Ascending aorta (tissue), 2 donors: ENCODE measurements at regions not wholly inside any gene's neighbourhood (a gene's known extent, or its start where the extent isn't known, plus 50 kb on each side); places are given as distances from the start of the nearest gene placed in this dataset.

Experiments used
- DNase-seq, 2 donors: peaks; one replicate each; pipeline ENCODE4 v3.0.0-alpha.2; 2019; ENCODE audit warnings: low spot score in 2 of 2
- H3K27ac ChIP-seq, 2 donors: fragments of 200-600 bp; sonication (generic); one replicate each; pipeline ENCODE4 v1.5.1; 2016 to 2017; ENCODE audit warnings: mild to moderate bottlenecking in 1 of 2
- H3K27me3 ChIP-seq: fragments of 200-600 bp; sonication (generic); one replicate; pipeline ENCODE4 v1.5.1; 2017
- H3K36me3 ChIP-seq, 2 donors: fragments of 200-600 bp; sonication (generic); one replicate each; pipeline ENCODE4 v1.5.1; 2016
- H3K4me1 ChIP-seq, 2 donors: fragments of 200-600 bp; sonication (generic); one replicate each; pipeline ENCODE4 v1.5.1; 2016 to 2017; ENCODE audit warnings: mild to moderate bottlenecking in 1 of 2
- H3K4me3 ChIP-seq, 2 donors: fragments of 200-600 bp; sonication (generic); one replicate each; pipeline ENCODE4 v1.5.1; 2016 to 2017; ENCODE audit warnings: mild to moderate bottlenecking in 1 of 2
- H3K9me3 ChIP-seq, 2 donors: fragments of 200-600 bp; sonication (generic); one replicate each; pipeline ENCODE4 v1.5.1; 2016
- CTCF ChIP-seq, 3 experiments: fragments of 200-600 bp in 2 of 3; fragments of 450-650 bp in 1 of 3; sonication (generic) in 2 of 3; IDR thresholded peaks; one replicate each; pipeline ENCODE4 v1.5.1; 2016 to 2019; ENCODE audit warnings: antibody characterized with exemption in 3 of 3, mild to moderate bottlenecking in 1 of 3, moderate library complexity in 1 of 3
- intact Hi-C: fragments of 100-400 bp; cut with DNase I; formaldehyde crosslinking; loops from one replicate; pipeline ENCODE4 v1.15.1; 2023

- no peaks in the 10 kb centered on the region for H3K9me3 ChIP-seq
- intact Hi-C loops, result no loop called here
- no peak for DNase-seq
- no peaks in the 10 kb centered on the region for H3K36me3 ChIP-seq
- no peaks in the 10 kb centered on the region for H3K4me1 ChIP-seq
- H3K27me3 ChIP-seq, result no peaks in the 10 kb centered on the region
- TF ChIP-seq CTCF (IDR thresholded peaks at IDR 0.05), result no peak
- no peak overlapping the region for H3K4me3 ChIP-seq
- H3K27ac ChIP-seq, result no peak overlapping the region
Observed at GRCh38 chr3:180402471-180403073, 199.4 kb upstream of the TTC14 start.

GRCh38 chr3:180403156-180403555, 198.8 kb upstream of the TTC14 start:
- no peaks in the 10 kb centered on the region for H3K9me3 ChIP-seq
- intact Hi-C loops, result no loop called here
- H3K4me3 ChIP-seq, result no peak overlapping the region
- no peak overlapping the region for H3K27ac ChIP-seq
- H3K4me1 ChIP-seq, result no peaks in the 10 kb centered on the region
- TF ChIP-seq CTCF (IDR thresholded peaks at IDR 0.05), result no peak
- no peaks in the 10 kb centered on the region for H3K36me3 ChIP-seq
- no peaks in the 10 kb centered on the region for H3K27me3 ChIP-seq
- DNase-seq, result no peak

DNA sequence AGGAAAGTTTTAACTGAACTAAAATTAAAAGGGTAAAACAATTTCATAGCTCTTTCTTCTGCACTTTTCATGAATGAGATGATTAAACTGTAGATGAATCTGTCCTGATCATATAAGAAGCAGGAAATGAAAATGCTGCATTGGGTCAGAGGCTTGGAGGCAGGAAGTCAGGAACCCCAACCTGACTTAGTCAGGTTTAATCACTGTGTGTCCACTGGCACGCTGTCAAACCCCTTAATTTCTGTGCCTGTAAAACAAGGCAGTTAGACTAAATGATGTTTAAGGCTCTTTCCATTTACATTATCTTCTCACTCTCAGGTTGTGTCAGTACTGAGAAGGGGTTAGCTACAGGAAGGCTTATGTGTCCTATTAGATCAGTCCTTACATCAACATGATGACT, 193.3 kb upstream of the TTC14 start:
- no peaks in the 10 kb centered on the region for H3K36me3 ChIP-seq

GRCh38 chr3:180409170-180409569, 192.8 kb upstream of the TTC14 start:
- Histone ChIP-seq H3K9me3 (no peaks in the 10 kb centered on the region), H3K36me3 (no peaks in the 10 kb centered on the region), H3K4me3 (no peak overlapping the region), H3K4me1 (no peaks in the 10 kb centered on the region), H3K27me3 (no peaks in the 10 kb centered on the region), H3K27ac (no peak overlapping the region)
- intact Hi-C loops, result no loop called here
- no peak for TF ChIP-seq CTCF (IDR thresholded peaks at IDR 0.05)
- DNase-seq, result no peak

More for the DNA sequence above, 193.3 kb upstream of the TTC14 start:
- intact Hi-C loops, result no loop called here
- Histone ChIP-seq H3K4me1 (no peaks in the 10 kb centered on the region), H3K4me3 (no peak overlapping the region), H3K27me3 (no peaks in the 10 kb centered on the region), H3K27ac (no peak overlapping the region), H3K9me3 (no peaks in the 10 kb centered on the region)
- TF ChIP-seq CTCF (IDR thresholded peaks at IDR 0.05), result no peak
- no peak for DNase-seq

DNA sequence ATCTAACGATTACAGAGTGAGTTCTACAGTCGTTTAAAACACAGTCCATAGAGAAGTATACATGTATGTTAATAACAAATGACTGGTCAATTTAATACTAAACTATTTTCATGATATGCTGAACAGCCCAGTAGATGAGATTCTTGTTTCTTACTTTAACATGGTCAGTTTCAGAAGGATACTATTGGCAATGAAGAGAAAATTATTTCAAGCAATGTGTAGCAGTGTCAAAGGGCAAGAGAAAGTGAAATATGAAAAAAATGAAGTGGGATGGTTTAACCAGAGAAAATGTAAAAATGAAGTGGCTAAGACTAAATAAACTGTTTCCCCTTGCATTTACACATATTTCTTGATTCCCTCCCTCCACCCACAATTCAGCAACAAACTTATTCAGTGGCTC, 192.1 kb upstream of the TTC14 start:
- H3K4me1 ChIP-seq, result no peaks in the 10 kb centered on the region
- no peak for DNase-seq
- no peak for TF ChIP-seq CTCF (IDR thresholded peaks at IDR 0.05)
- intact Hi-C loops, result no loop called here
- H3K27ac ChIP-seq, result no peak overlapping the region
- no peaks in the 10 kb centered on the region for H3K36me3 ChIP-seq
- no peaks in the 10 kb centered on the region for H3K27me3 ChIP-seq
- no peak overlapping the region for H3K4me3 ChIP-seq
- no peaks in the 10 kb centered on the region for H3K9me3 ChIP-seq

DNA sequence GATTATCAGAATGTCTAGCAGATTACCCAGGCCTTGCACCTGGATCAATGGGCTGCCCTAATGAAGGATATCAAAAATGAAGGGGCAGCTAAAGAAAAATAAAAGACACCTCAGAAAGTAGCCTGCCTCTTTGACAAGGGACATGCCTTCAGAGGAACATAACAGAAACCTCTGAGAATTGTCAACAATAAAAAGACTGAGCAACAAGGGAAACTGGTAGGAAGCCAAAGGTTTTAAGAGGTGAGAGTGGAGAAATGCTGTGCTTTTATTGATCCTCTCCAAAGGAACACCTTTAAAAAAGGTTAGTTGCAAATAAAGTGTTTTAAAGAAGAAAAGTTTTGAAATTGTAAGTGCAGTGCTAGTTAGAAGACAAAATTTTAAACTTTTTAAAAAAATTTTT, 187.8 kb upstream of the TTC14 start:
- no peak for TF ChIP-seq CTCF (IDR thresholded peaks at IDR 0.05)
- Histone ChIP-seq H3K27me3 (no peaks in the 10 kb centered on the region), H3K27ac (no peak overlapping the region), H3K4me3 (no peak overlapping the region), H3K36me3 (no peaks in the 10 kb centered on the region), H3K9me3 (no peaks in the 10 kb centered on the region), H3K4me1 (no peaks in the 10 kb centered on the region)
- DNase-seq, result no peak
- intact Hi-C loops, result no loop called here
